HEK293 (cell line): ENCODE measurements at regions not wholly inside any gene's neighbourhood (a gene's known extent, or its start where the extent isn't known, plus 50 kb on each side); places are given as distances from the start of the nearest gene placed in this dataset.

Source experiments
- MEIS1 ChIP-seq: sonication (generic); formaldehyde crosslinking; IDR thresholded peaks from 2 replicates; pipeline ENCODE4 v1.8.1; 2022; ENCODE audit warnings: missing genetic modification reagents, mild to moderate bottlenecking, borderline replicate concordance
- TCF7L2 ChIP-seq: IDR thresholded peaks from 2 replicates; pipeline ENCODE4 v1.6.1; 2011; ENCODE audit warnings: low read depth, mild to moderate bottlenecking, inconsistent platforms, low read length, moderate library complexity, borderline replicate concordance
- YY1 ChIP-seq: fragments of 450-650 bp; formaldehyde crosslinking; IDR thresholded peaks from 2 replicates; pipeline ENCODE4 v1.5.1; 2018; ENCODE audit warnings: missing biosample characterization, missing genetic modification characterization
- ZNF16 ChIP-seq: fragments of 450-650 bp; formaldehyde crosslinking; IDR thresholded peaks from 2 replicates; pipeline ENCODE4 v1.5.1; 2016; ENCODE audit warnings: low read depth, missing biosample characterization, missing genetic modification characterization
- ZNF677 ChIP-seq: fragments of 450-650 bp; IDR thresholded peaks from 2 replicates; pipeline ENCODE4 v1.5.0; 2018; ENCODE audit warnings: missing biosample characterization, mild to moderate bottlenecking, missing genetic modification characterization, moderate library complexity
- ZNF768 ChIP-seq: fragments of 450-650 bp; formaldehyde crosslinking; IDR thresholded peaks from 2 replicates; pipeline ENCODE4 v1.5.1; 2018; ENCODE audit warnings: missing biosample characterization, mild to moderate bottlenecking, missing genetic modification characterization
- TF ChIP-seq, protein P1 (sequence below): fragments of 450-650 bp; formaldehyde crosslinking; IDR thresholded peaks from 2 replicates; pipeline ENCODE4 v1.5.1; 2016; ENCODE audit warnings: missing biosample characterization, missing genetic modification characterization
- TF ChIP-seq, protein P2 (sequence below): fragments of 450-650 bp; formaldehyde crosslinking; IDR thresholded peaks from 2 replicates; pipeline ENCODE4; 2016; ENCODE audit warnings: missing biosample characterization, missing genetic modification characterization
- TF ChIP-seq, protein P3 (sequence below): fragments of 450-650 bp; formaldehyde crosslinking; optimal IDR thresholded peaks from 2 replicates; pipeline ENCODE3; 2016; ENCODE audit warnings: missing biosample characterization, mild to moderate bottlenecking, missing genetic modification characterization

DNA sequence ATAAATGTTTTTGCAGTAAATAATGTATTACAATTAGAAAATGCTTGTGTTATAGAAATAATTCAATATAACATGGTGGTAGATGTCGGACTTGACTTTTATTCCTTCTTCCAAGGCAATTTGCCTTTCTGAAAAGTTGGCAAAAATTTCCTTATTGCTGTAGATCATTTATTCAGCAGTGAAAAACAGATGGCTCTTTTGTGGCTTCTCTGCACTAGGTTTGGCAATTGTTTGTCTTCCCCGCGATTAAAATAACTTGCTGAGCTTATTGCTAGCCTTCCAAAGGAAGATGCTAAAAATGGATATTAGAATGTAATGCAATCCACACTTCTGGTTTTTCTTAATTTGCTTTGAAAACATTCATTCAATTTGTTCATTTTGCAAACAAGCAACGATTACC lies 1977.9 kb upstream of the ADGRL3 start:
- TF ChIP-seq ZNF16 (tag by site-specific recombination) (no peak), YY1 (tag by site-specific recombination) (no peak), ZNF677 (tag by site-specific recombination) (no peak), TCF7L2 (no peak), MEIS1 (no peak), ZNF768 (tag by site-specific recombination) (no peak)
- TF ChIP-seq, protein P1, sequence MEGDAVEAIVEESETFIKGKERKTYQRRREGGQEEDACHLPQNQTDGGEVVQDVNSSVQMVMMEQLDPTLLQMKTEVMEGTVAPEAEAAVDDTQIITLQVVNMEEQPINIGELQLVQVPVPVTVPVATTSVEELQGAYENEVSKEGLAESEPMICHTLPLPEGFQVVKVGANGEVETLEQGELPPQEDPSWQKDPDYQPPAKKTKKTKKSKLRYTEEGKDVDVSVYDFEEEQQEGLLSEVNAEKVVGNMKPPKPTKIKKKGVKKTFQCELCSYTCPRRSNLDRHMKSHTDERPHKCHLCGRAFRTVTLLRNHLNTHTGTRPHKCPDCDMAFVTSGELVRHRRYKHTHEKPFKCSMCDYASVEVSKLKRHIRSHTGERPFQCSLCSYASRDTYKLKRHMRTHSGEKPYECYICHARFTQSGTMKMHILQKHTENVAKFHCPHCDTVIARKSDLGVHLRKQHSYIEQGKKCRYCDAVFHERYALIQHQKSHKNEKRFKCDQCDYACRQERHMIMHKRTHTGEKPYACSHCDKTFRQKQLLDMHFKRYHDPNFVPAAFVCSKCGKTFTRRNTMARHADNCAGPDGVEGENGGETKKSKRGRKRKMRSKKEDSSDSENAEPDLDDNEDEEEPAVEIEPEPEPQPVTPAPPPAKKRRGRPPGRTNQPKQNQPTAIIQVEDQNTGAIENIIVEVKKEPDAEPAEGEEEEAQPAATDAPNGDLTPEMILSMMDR (tag by site-specific recombination) = no peak
- TF ChIP-seq, protein P2, sequence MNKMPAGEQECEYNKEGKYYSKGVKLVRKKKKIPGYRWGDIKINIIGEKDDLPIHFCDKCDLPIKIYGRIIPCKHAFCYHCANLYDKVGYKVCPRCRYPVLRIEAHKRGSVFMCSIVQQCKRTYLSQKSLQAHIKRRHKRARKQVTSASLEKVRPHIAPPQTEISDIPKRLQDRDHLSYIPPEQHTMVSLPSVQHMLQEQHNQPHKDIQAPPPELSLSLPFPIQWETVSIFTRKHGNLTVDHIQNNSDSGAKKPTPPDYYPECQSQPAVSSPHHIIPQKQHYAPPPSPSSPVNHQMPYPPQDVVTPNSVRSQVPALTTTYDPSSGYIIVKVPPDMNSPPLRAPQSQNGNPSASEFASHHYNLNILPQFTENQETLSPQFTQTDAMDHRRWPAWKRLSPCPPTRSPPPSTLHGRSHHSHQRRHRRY (tag by site-specific recombination) = no peak
- TF ChIP-seq, protein P3, sequence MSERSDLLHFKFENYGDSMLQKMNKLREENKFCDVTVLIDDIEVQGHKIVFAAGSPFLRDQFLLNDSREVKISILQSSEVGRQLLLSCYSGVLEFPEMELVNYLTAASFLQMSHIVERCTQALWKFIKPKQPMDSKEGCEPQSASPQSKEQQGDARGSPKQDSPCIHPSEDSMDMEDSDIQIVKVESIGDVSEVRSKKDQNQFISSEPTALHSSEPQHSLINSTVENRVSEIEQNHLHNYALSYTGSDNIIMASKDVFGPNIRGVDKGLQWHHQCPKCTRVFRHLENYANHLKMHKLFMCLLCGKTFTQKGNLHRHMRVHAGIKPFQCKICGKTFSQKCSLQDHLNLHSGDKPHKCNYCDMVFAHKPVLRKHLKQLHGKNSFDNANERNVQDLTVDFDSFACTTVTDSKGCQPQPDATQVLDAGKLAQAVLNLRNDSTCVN = no peak
